ENCODE measurements at regions not wholly inside any gene's neighbourhood (a gene's known extent, or its start where the extent isn't known, plus 50 kb on each side); places are given as distances from the start of the nearest gene placed in this dataset.

GRCh38 chr15:96407482-96407881, 77.0 kb downstream of the NR2F2 start:
- H3K9me1 ChIP-seq (replicated peaks; ENCODE audit: control insufficient read depth, extremely low read depth, insufficient read depth, low read length), result no peaks in the 10 kb centered on the region
- intact Hi-C loops (cut with micrococcal nuclease), result no loop called here
- ChIA-PET POLR2A (no interaction called here), CTCF (no interaction called here)
- DNase-seq (ENCODE audit: low read depth, low spot score), result no peak
- H3K27me3 ChIP-seq (ENCODE audit: control insufficient read depth in 2 of 2, insufficient read depth in 2 of 2, low read length in 2 of 2), result peaks cover 25 to 43% of the 10 kb centered on the region in 2 experiments
- no peak for TF ChIP-seq GATA2 (IDR thresholded peaks at IDR 0.05; ENCODE audit: insufficient read depth, insufficient read length, low read depth, low read length)
- no peak for TF ChIP-seq MAX (IDR thresholded peaks at IDR 0.05; ENCODE audit: insufficient read depth, insufficient read length)
- TF ChIP-seq MYC (IDR thresholded peaks at IDR 0.05; ENCODE audit: low read depth, low read length), result no peak
- TF ChIP-seq POLR2A (IDR thresholded peaks at IDR 0.05; ENCODE audit: low read depth, low read length), result no peak
- no peak for TF ChIP-seq POLR2AphosphoS5 (IDR thresholded peaks at IDR 0.05; ENCODE audit: insufficient read depth, low read depth, low read length)
- TF ChIP-seq JUN (IDR thresholded peaks at IDR 0.05; ENCODE audit: borderline replicate concordance, insufficient read depth, insufficient read length, low read depth), result no peak
- TF ChIP-seq FOS (IDR thresholded peaks at IDR 0.05; ENCODE audit: borderline replicate concordance, insufficient read depth, low read length), result no peak
- TF ChIP-seq CTCF (IDR thresholded peaks at IDR 0.05; ENCODE audit: extremely low read depth in 1 of 2, insufficient read depth in 1 of 2, low read depth in 1 of 2, low read length in 2 of 2), result no peak
- TF ChIP-seq EZH2 (IDR thresholded peaks at IDR 0.05; ENCODE audit: borderline replicate concordance, low read depth, low read length, severe bottlenecking), result no peak
- H3K4me2 ChIP-seq (ENCODE audit: insufficient read depth, low read length), result no peak overlapping the region
- no peak overlapping the region for H3K4me3 ChIP-seq (replicated peaks in 1 of 3; ENCODE audit: insufficient read depth in 1 of 3, low read depth in 1 of 3, low read length in 3 of 3)
- H3K36me3 ChIP-seq (ENCODE audit: control insufficient read depth in 2 of 2, extremely low read depth in 1 of 2, insufficient read depth in 2 of 2, low read length in 2 of 2), result no peaks in the 10 kb centered on the region
- H4K20me1 ChIP-seq (replicated peaks; ENCODE audit: control insufficient read depth, extremely low read depth, insufficient read depth, low read length), result no peaks in the 10 kb centered on the region
- BruUV-seq (replicated peaks), result no TSS peak
- H3K27ac ChIP-seq (ENCODE audit: insufficient read depth, low read depth, low read length), result no peak overlapping the region
- H3K9ac ChIP-seq (replicated peaks; ENCODE audit: extremely low read depth, insufficient read depth, low read length), result no peak overlapping the region
- H3K4me1 ChIP-seq (ENCODE audit: control insufficient read depth, extremely low read depth, insufficient read depth, low read length), result peaks cover 8% of the 10 kb centered on the region
- H3K79me2 ChIP-seq (ENCODE audit: control insufficient read depth, insufficient read depth, low read length), result no peaks in the 10 kb centered on the region
- no peak for FAIRE-seq
- no peaks in the 10 kb centered on the region for H3K9me3 ChIP-seq (replicated peaks; ENCODE audit: control insufficient read depth, insufficient read depth, low read length)
- dilution Hi-C loops (cut with MboI; ENCODE audit: extremely low pct_ligation_motif_present, low sequenced_read_pairs), result no loop called here
- H2AFZ ChIP-seq (ENCODE audit: low read depth, low read length), result no peak overlapping the region

Data from endothelial cell of umbilical vein (primary cell).